CD4-positive, alpha-beta T cell treated with Interleukin-2 at 100 ng/mL for 4 hours (primary cell): ENCODE measurements at regions not wholly inside any gene's neighbourhood (a gene's known extent, or its start where the extent isn't known, plus 50 kb on each side); places are given as distances from the start of the nearest gene placed in this dataset.
"Not testable (repeated sequence)": the region's sequence is repeated elsewhere in the genome, so short reads cannot be mapped to it uniquely, and the experiment has no call there.

Experiments used
- DNase-seq: peaks from one replicate; pipeline ENCODE4 v3.0.0-alpha.2; 2020; ENCODE audit warnings: low spot score

GRCh38 chr14:25436288-25436875, 386.4 kb upstream of the STXBP6 start:
- DNase-seq, result no peak

GRCh38 chr14:25431211-25432076, 381.5 kb upstream of the STXBP6 start:
- DNase-seq, result no peak

DNA sequence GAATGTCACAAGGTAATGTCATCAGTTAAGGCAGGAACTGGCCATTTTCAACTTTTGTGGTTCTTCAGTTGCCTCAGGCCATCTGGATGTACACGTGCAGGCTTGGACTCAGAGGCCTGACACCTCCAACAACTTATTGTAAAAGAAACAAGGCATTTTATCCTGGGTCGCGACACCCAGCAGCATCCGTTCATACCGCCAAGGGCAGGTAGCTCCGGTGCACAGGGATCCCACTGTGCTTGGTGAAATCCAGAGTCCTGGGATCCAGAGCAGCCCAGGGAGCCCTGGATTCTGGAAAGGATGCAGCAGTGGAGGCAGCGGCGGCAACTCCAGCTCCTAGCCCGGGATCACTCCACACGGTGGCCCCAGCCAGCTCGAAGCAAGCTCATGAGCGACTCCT, 380.9 kb upstream of the STXBP6 start:
- no peak for DNase-seq

DNA sequence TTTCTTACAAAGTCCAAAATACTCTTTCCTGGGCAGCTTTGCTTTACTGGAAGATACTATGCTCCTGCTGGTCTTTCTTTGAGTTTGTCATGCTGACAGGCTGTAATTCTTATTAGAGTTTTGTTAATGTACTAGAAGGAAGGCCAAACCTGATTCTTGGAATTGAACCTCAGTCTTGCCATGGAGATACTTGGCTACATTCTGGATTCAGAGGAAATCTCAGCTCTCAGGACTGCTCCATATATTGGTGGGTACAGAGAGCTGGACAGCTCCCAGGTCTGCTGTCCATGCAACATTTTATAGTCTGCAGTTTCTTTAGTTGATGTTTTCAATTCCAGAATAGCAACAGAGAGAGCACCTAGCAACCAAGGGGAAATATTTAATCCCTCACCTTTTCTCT, 363.1 kb upstream of the STXBP6 start:
- DNase-seq, result no peak

DNA sequence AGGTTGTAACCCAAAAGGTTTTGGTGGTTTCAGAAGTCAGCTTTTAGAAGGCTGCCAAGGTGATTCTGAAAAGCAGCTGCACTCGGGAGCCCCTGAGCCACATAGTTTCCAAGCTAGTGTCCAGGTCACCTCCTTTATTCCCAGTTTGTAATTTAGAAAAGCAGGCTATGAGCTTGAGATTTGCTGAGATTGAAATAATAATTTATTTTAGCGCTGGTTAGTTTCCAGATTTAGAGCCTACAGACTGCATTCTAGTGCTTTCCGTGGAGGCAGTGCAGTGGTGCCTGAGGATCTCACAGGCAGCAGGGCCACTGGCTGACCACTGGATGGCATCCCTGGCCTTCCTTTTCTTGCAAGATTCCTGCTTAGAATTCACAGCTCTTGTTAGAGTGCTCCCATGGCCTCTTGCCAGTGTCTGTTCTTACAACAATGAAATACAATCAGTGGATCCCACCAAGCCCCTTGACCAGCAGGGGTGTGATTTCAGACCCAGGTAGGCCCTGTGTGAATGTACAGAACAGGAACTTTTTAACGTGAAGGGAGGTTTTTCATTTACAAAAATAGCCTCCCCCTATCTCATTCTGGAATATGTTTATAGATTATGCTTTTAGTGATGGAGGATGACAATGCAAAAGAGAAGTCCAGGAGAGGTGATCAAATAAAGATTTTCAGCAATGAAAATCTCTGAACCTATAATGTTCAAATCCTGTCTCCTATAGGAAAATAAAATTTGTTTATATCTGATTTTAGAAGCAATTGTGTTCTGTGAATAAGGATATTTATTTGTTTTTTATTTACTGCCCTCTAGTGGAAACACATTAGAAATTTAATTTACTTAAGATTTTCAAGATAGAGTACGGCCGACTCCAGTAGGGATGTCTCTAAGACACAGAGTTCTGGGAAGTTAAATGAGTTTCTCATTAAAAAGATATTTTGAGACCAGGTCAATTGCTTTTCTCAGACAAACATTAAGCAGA, 362.1 kb upstream of the STXBP6 start:
- DNase-seq, result no peak

GRCh38 chr14:25406818-25407217, 356.9 kb upstream of the STXBP6 start:
- DNase-seq, result peak; percentile 3

GRCh38 chr14:25400607-25401206, 350.8 kb upstream of the STXBP6 start:
- peak; percentile 33 for DNase-seq

DNA sequence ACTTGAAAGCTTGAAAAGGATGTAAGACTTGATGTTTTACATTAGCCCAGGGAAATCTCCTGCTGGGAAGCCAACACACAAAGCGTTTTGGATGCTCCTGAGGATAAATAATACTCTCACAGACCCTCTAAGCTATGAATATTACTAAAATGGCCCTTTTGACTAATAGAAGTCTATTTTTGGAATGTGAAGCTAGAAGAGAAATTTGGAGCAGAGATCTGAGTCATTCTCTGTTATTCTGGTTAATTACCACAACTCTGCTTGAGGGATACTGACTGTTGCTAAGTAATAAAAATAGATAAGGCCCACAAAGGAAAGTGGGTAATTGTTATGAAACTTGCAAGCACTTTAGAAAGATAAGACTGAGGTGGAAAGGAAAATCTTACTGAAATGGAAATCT, 346.2 kb upstream of the STXBP6 start:
- DNase-seq, result no peak

DNA sequence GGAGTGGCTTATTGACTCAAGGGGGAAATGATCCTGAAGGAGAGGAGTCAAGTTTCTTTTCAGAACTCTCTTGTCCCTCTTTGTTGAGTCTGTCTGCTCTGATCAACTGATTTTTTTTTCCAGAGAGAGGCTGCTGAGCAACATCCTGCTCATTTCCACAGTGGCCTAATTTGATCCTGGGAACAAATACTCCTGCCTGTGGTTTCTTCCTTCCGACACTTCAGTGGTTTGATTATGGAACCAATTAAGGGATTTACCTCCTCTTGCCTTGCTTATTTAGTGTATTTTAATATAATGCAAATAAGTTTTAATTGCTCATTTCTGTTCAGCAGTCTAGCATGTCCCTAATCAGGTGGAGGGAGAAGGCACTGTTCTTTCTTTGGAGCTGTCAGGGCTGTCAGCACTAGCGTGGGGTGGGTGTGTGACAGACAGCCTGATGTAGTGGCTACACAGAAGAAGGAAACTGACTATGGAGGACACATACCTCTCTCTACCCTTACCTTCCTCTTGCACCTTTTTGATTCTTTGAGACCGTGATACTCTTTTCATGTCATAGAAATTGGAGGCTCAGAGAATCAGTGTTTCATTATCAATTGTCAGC, 344.9 kb upstream of the STXBP6 start:
- no peak for DNase-seq

DNA sequence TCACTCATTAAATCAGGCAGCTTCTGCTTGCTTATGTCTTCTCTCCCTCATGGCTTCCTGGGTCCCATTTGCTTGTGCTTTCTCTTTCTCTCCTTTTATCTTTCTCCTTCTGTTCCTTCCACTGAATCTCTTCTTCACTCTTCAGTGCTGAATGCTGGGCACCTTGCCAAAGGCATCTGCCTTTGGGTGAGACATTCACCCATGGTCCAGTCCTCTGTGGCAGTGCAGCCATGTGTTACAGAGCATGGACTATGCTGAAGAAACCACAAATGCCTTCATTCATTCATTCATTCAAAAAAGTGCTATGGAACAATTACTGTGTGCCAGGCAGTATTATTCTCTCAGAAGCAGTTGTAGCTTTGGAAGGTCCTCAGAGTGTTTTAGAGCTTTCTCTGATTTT, 344.4 kb upstream of the STXBP6 start:
- DNase-seq, result no peak

DNA sequence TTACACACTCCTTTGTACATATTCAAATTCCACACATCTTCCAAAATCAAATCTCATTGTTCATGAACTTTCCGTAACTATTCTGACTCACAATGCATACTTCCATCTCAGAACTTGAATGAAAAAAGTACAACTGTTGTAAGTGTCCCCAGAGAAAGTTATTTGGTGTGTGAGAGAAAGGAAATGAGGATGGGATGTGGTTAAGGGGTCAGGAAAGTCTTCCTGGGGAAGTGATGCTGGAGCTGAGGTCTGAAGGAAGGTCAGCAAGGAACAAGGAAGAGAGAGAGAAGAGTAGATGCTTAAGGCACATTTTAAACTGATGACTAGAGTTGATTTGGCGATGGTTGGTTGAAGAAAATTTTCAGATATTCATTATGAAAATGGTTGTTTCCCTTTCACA, 340.0 kb upstream of the STXBP6 start:
- no peak for DNase-seq

GRCh38 chr14:25381498-25381897, 331.6 kb upstream of the STXBP6 start:
- no peak for DNase-seq

DNA sequence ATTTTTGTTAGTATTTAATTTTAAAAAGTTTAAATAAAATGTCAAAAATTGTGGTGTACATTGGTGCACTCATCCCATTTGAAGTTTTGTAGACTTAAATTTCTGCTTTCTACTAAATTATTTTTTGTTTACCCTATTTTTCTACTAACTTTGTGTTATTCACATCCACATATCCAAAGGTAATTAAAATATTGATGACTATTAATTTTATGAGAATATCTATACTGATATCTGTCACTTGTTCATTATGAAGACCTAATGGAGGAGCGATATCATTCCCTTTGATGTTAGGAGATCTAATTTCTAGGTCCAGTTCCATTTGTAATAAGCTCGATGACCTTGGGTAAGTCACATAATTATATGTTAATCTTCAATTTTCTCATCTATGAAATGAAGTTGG, 325.7 kb upstream of the STXBP6 start:
- no peak for DNase-seq

DNA sequence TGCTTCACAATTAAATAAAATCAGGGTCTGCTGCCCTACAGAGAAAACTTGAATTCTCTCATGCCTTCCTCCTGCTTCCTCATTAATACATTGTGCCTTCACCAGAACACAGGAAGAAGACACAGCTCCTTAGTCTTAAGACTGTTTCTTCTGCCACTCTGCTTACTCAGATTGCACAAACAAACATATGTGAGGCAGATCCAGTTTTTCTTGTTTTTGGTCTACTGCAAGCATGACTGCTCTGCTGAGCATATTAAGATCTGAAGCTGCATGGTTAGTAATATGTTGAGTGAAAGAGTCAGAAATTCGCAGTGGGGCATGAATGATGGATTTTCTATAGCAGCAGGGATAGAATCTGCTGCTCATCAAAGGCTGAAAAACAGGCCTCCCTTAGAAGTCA, 321.1 kb upstream of the STXBP6 start:
- DNase-seq, result no peak

DNA sequence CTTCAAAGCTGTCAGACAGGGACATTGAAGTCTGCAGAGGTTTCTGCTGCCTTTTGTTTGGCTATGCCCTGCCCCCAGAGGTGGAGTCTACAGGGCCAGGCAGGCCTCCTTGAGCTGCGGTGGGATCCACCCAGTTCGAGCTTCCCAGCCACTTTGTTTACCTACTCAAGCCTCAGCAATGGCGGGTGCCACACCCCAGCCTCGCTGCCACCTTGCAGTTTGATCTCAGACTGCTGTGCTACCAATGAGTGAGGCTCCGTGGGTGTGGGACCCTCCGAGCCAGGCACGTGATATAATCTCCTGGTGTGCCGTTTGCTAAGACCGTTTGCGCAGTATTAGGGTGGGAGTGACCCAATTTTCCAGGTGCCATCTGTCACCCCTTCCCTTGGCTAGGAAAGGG, 320.1 kb upstream of the STXBP6 start:
- DNase-seq, result not testable (repeated sequence)

GRCh38 chr14:25358330-25358729, 308.4 kb upstream of the STXBP6 start:
- no peak for DNase-seq

DNA sequence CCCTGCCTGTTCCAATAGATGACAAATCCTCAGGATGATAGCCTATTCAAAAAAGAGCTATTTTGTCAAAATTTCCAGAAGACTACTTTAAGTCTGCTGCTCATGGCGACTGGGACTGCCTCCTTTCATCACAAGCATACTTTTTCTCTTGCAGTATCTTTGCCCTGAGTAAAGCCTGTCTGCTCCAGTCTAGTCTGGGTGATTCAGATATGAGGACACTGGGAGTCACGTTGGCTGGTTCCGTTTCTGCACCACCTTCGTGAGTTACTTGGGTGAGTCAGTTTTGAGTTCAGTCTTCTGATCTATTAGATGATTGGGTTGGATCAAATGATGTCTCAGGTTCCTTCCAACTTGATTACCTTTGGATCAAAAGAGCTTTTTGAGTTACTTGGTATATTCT, 301.3 kb upstream of the STXBP6 start:
- DNase-seq, result no peak

GRCh38 chr14:25350802-25351201, 300.9 kb upstream of the STXBP6 start:
- no peak for DNase-seq

- no peak for DNase-seq
Observed at GRCh38 chr14:25350021-25350420, 300.1 kb upstream of the STXBP6 start.

DNA sequence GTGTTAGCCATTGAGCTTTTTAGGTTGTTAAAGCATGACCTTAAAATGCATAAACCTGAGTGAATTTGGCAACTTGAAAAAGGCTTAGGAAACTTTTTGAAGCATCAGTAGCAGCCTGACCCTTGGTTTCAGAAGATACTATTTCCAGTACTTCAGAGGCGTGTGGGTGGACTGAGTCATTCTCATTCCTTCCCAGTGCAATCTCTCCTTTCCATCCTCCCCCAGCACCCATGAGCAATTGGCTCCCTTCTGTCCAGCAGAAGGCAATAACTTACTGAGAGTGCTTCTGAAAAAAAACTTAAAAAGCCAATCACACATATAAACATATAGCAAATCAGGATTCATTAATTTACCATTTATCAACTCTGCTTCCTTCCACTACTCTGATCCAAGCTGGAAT, 299.3 kb upstream of the STXBP6 start:
- DNase-seq, result no peak

GRCh38 chr14:25340882-25341281, 290.9 kb upstream of the STXBP6 start:
- DNase-seq, result no peak

GRCh38 chr14:25322784-25323183, 272.8 kb upstream of the STXBP6 start:
- no peak for DNase-seq
